GM21576 (cell line): ENCODE measurements at regions not wholly inside any gene's neighbourhood (a gene's known extent, or its start where the extent isn't known, plus 50 kb on each side); places are given as distances from the start of the nearest gene placed in this dataset.

Experiments used
- ATAC-seq: cut with Tn5 transposase; IDR thresholded peaks from one replicate; pipeline ENCODE4 v1.9.1; 2021; ENCODE audit warnings: mild to moderate bottlenecking, moderate library complexity; ENCODE audit not compliant: unreplicated experiment

GRCh38 chr5:21185536-21185935 is 1197.5 kb upstream of the CDH18 start:
- no peak for ATAC-seq

DNA sequence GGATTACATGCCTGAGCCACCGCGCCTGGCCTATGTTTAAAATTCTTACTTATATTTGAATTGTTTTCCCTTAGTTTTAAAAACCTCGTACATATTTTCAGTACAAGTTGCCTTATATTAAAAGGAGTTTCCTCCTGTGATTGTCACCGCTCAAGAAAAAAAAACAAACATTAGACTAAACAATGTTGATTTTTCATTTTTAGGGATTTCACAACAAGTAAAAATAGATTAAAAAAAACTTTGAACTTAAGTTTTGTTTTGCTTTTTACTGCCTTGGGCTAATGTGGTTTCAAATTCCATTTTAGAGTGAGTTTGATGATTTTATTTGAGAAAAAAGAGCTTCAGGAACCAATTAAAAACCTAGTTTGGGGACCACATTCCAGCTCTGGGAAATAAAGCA is 1196.6 kb upstream of the CDH18 start:
- no peak for ATAC-seq

- ATAC-seq, result no peak
Measured at GRCh38 chr5:21181609-21182125, 1193.7 kb upstream of the CDH18 start.

DNA sequence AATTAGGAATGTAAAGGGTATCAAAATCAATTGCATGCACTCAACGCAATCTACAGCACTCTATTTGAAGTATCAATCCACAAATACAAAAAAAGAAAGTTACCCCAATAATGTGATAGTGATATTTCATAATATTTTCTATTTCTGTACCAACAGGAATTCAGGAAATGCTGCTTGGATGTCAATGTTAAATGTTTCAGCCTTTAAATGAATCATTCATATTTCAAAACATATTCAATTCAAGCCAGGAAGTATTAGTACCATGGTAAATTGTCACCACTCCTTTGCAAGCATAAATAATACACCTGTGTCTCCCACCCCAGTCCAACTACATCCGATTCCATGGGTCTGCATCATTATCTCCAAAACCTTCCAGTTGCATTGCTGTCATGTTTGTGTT is 1185.5 kb upstream of the CDH18 start:
- no peak for ATAC-seq

GRCh38 chr5:21173036-21173435 is 1185.0 kb upstream of the CDH18 start:
- ATAC-seq, result no peak

DNA sequence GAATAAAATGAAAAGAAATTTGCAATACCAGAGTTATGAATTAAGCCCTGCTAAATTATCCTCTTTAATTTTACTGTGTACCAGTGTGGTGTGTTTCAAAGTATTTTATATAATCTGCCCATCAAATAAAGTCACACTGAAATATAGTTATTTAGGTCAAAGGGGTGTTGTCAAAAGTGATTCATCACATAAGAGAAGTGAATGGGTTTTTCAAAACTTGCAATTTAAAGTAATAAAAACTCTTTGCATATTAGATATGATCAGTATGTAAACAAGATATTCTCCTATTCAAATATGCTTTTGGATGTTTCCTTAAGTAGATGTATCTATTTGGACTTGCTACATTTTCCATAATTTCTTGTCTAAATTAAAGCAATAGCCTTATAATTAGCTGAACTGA is 1183.0 kb upstream of the CDH18 start:
- ATAC-seq, result no peak

DNA sequence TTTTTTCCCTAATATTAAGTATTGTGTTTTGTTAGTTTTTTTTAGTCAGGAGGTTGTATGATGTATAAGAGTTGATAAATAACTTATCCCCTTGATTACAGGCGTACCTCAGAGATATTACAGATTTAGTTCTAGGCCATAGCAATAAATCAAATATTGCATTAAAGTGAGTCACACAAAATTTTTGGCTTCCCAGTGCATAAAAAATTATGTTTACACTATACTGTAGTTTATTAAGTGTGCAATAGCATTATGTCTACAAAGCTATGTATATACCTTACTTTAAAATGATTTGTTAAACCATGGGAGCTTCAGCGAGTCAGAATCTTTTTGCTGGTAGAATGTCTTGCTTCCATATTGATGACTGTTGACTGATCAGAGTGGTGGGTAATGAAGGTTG is 1180.6 kb upstream of the CDH18 start:
- ATAC-seq, result no peak

- ATAC-seq, result no peak
Measured at GRCh38 chr5:21165344-21165743, 1177.3 kb upstream of the CDH18 start.

DNA sequence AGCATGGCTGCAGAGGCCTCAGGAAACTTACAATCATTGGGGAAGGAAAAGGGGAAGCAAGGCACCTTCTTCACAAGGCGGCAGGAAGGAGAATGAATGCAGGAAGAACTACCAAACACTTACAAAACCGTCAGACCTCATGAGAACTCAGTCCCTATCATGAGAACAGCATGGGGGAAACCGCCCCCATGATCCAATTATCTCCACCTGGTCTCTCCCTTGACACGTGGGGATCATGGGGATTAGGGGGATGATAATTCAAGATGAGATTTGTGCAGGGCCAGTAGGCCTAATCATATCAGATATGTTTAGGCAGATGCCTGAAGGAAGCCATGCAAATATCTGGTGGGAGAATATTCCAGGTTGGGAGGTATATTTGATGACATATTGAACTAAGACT is 1176.4 kb upstream of the CDH18 start:
- no peak for ATAC-seq

DNA sequence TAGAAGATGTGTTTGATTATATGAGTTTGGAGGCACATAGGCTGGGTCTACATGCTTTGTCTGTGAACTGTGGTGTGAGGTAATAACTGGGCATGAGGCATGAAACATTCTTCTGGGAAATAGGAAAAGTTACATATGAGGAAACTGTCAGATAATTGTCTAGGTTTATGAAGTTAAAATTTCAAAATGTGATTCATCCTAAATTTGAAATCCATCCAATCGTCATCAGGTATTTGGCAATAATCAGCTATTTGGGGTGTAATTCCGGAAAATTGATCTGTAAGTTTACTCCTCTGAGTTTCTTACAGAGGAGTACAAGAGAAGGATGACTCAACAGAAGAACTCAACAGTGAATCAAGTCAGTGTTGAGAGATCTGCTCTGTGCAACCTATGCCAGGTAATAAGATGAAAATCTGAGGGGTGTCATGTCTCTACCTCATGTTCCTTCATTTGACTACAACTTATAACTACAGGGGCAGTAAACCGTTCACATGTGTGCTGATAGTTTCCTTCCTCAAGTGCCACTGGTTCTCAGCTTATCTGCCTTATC is 1171.6 kb upstream of the CDH18 start:
- no peak for ATAC-seq

- no peak for ATAC-seq
Measured at GRCh38 chr5:21154526-21154925, 1166.5 kb upstream of the CDH18 start.

DNA sequence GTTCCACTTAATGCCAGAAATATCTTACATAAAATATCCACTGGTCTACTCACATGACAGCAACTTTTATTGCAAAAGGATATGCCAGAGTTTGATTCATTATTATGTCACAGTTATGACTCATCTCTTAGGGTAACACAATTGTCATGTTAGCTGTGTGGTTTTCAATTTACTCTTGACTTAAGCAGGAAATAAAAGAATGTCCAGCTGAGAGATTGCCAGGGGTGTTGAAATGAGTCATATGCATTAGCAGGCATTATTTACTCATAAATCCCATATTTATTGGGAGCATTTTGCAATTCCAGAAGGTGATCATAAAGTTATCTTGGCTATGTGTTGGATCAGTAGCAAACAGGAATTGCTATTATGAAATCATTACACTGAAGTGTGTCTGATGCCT is 1164.6 kb upstream of the CDH18 start:
- no peak for ATAC-seq

DNA sequence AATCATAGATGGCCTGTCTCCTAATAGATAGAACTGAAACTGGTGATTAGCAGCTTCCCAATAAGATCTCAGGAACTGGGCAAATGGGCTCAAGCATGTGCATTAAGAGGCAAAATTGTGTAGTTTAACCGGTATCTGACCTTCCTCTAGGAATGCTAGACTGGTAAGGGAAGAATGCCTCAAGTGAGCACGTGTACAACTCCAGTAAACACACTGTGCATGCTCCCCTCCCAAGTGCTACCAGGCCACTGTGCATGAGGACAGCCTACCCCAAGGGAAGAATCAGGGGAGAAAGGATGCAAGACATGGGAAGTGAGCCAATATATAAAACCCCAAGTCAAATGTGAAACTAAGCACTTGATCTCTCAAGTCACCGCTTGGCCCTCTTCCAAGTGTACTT is 1157.4 kb upstream of the CDH18 start:
- no peak for ATAC-seq

DNA sequence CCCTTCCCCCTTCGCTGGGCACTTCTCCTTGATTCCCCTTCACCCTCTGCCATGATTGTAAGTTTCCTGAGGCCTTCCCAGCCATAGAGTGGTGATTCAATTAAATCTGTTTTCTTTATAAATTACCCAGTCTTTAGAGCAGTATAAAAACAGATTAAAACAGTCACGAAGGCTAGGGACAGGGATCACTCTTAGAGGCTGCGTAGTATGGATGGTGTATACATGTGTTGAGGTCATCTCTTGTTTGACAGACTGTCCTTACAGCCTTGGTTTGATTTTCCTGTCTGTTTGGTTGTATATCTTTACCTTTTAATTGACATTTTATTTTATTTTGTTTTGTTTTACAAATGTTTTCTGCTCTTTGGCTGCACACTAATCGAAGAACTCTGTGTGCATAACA is 1155.7 kb upstream of the CDH18 start:
- ATAC-seq, result no peak

DNA sequence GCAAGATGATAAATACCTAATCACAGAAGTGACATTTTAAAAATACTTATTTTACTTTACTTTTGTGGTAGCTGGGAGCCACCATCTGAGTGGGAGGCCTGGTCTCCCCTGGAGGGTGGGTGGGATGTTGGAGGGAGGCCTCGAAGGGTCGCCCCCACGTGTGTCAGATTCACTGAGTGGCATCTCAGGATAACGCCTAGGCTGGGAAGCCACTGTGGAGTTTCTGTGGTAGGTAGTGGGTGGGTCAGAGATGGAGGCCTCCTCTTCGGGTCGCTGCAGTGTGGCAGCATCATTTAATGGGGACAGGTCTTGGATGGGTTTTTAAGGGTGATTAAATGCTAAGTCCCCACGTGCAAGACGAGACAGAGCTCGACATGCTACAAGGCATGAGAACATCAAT is 1154.8 kb upstream of the CDH18 start:
- no peak for ATAC-seq

GRCh38 chr5:21140987-21141386 is 1153.0 kb upstream of the CDH18 start:
- no peak for ATAC-seq

- no peak for ATAC-seq
Measured at GRCh38 chr5:21126236-21126635, 1138.2 kb upstream of the CDH18 start.

GRCh38 chr5:21125238-21125983 is 1137.4 kb upstream of the CDH18 start:
- ATAC-seq, result no peak

DNA sequence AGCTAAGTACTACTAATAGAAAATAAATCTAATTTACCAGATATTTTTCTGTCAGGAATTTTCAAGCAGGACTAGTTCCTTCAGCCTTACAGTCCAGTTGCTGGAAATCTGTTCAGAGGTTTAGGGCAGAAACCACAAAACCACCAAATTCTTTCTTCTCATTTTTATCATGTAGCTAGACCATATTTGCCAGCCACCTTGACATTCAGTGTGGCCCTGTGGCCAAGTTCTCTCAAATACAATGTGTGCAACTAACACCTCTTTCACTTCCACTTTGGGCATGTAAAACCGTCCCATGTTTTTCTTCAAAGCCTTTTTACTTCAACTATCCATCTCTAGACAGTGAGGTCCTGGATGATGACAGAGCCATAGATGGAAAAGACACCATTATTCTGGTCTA is 1133.2 kb upstream of the CDH18 start:
- no peak for ATAC-seq

DNA sequence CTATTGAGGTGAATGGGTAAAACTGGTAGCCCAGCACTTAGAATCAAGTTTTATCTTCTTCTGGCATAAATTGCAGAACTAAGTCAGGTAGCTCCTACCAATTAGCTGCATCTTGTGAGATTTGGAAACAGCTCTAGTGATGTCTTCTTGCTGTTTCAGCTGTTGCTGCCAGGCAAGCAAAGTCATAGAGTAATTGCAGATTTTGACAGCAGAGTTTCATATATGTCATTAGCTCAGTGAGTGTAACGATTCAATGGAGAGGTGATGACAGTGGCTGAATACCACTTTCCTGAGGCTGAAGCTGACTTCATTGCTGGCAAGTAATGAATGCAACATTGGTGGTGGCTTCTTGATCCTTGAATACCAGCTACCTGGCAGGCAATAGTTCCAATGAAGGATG is 1109.7 kb upstream of the CDH18 start:
- ATAC-seq, result no peak

DNA sequence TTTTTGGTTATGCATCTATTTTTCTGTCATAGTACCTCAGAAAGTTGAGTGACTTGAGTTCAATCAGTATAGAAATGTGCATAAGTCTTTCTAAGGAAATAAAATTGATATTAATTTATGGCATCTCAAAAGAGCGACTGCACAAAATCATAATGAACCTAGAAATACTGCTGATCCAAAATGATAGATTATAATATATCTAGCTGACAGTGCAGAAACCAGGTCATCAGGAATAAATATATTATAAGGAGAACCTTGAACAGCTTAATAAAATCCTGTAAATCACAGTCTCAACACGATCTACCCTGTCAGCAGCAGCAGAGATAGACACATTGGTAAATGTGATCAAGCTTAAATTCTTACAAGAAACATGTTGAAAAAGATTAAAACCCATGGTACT is 1106.6 kb upstream of the CDH18 start:
- ATAC-seq, result no peak

GRCh38 chr5:21087766-21088165 is 1099.8 kb upstream of the CDH18 start:
- ATAC-seq, result no peak

GRCh38 chr5:21085791-21086190 is 1097.8 kb upstream of the CDH18 start:
- ATAC-seq, result no peak
